ENCODE measurements at regions not wholly inside any gene's neighbourhood (a gene's known extent, or its start where the extent isn't known, plus 50 kb on each side); places are given as distances from the start of the nearest gene placed in this dataset.
"Not testable (repeated sequence)": the region's sequence is repeated elsewhere in the genome, so short reads cannot be mapped to it uniquely, and the experiment has no call there.

GRCh38 chr15:20680257-20680815, 138.7 kb upstream of the GOLGA6L6 start:
- H3K27me3 ChIP-seq (ENCODE audit: low read depth); H3K36me3 ChIP-seq; H3K27ac ChIP-seq (replicated peaks); H3K9me3 ChIP-seq (replicated peaks); DNase-seq; H3K4me1 ChIP-seq; intact Hi-C loops (cut with micrococcal nuclease); H3K4me3 ChIP-seq: not testable (repeated sequence)

GRCh38 chr15:20672470-20672869, 130.9 kb upstream of the GOLGA6L6 start:
- no peaks in the 10 kb centered on the region for H3K4me1 ChIP-seq
- no peaks in the 10 kb centered on the region for H3K9me3 ChIP-seq (replicated peaks)
- no peak overlapping the region for H3K27ac ChIP-seq (replicated peaks)
- no peaks in the 10 kb centered on the region for H3K36me3 ChIP-seq
- H3K4me3 ChIP-seq = no peak overlapping the region
- H3K27me3 ChIP-seq (ENCODE audit: low read depth) = no peaks in the 10 kb centered on the region
- intact Hi-C loops (cut with micrococcal nuclease) = no loop called here
- TF ChIP-seq CTCF (IDR thresholded peaks at IDR 0.05; ENCODE audit: borderline replicate concordance) = no peak
- no peak for DNase-seq

- intact Hi-C loops (cut with micrococcal nuclease) = no loop called here
- Histone ChIP-seq H3K4me3 (no peak overlapping the region), H3K9me3 (replicated peaks) (no peaks in the 10 kb centered on the region), H3K27me3 (ENCODE audit: low read depth) (no peaks in the 10 kb centered on the region), H3K27ac (replicated peaks) (no peak overlapping the region), H3K4me1 (no peaks in the 10 kb centered on the region), H3K36me3 (no peaks in the 10 kb centered on the region)
- no peak for DNase-seq
- no peak for TF ChIP-seq CTCF (IDR thresholded peaks at IDR 0.05; ENCODE audit: borderline replicate concordance)
Observed at GRCh38 chr15:20671675-20672074, 130.1 kb upstream of the GOLGA6L6 start.

GRCh38 chr15:20666410-20666809, 124.8 kb upstream of the GOLGA6L6 start:
- H3K27ac ChIP-seq (replicated peaks); DNase-seq; H3K9me3 ChIP-seq (replicated peaks); H3K27me3 ChIP-seq (ENCODE audit: low read depth); H3K36me3 ChIP-seq; H3K4me3 ChIP-seq; H3K4me1 ChIP-seq; intact Hi-C loops (cut with micrococcal nuclease): not testable (repeated sequence)

- intact Hi-C loops (cut with micrococcal nuclease) = no loop called here
- Histone ChIP-seq H3K36me3 (no peaks in the 10 kb centered on the region), H3K4me1 (no peaks in the 10 kb centered on the region), H3K4me3 (no peak overlapping the region), H3K27ac (replicated peaks) (no peak overlapping the region), H3K27me3 (ENCODE audit: low read depth) (no peaks in the 10 kb centered on the region), H3K9me3 (replicated peaks) (no peaks in the 10 kb centered on the region)
- no peak for TF ChIP-seq CTCF (IDR thresholded peaks at IDR 0.05; ENCODE audit: borderline replicate concordance)
- DNase-seq = no peak
Observed at GRCh38 chr15:20665653-20666052, 124.1 kb upstream of the GOLGA6L6 start.

- TF ChIP-seq CTCF (IDR thresholded peaks at IDR 0.05; ENCODE audit: borderline replicate concordance) = no peak
- Histone ChIP-seq H3K36me3 (no peaks in the 10 kb centered on the region), H3K27me3 (ENCODE audit: low read depth) (peaks cover 4% of the 10 kb centered on the region), H3K4me1 (no peaks in the 10 kb centered on the region), H3K4me3 (no peak overlapping the region), H3K27ac (replicated peaks) (no peak overlapping the region), H3K9me3 (replicated peaks) (no peaks in the 10 kb centered on the region)
- DNase-seq = no peak
- intact Hi-C loops (cut with micrococcal nuclease) = no loop called here
Observed at GRCh38 chr15:20659265-20659664, 117.7 kb upstream of the GOLGA6L6 start.

- no peaks in the 10 kb centered on the region for H3K36me3 ChIP-seq
Observed at GRCh38 chr15:20658024-20658423, 116.4 kb upstream of the GOLGA6L6 start.

More at GRCh38 chr15:20658024-20658423, 116.4 kb upstream of the GOLGA6L6 start:
- TF ChIP-seq CTCF (IDR thresholded peaks at IDR 0.05; ENCODE audit: borderline replicate concordance) = no peak
- H3K27ac ChIP-seq (replicated peaks) = no peak overlapping the region
- intact Hi-C loops (cut with micrococcal nuclease) = no loop called here
- peaks cover 4% of the 10 kb centered on the region for H3K27me3 ChIP-seq (ENCODE audit: low read depth)
- H3K4me1 ChIP-seq = no peaks in the 10 kb centered on the region
- no peaks in the 10 kb centered on the region for H3K9me3 ChIP-seq (replicated peaks)
- DNase-seq = no peak
- no peak overlapping the region for H3K4me3 ChIP-seq
